ENCODE measurements at regions not wholly inside any gene's neighbourhood (a gene's known extent, or its start where the extent isn't known, plus 50 kb on each side); places are given as distances from the start of the nearest gene placed in this dataset.

- TF ChIP-seq CTCF (IDR thresholded peaks at IDR 0.05) (no peak), ZFX (IDR thresholded peaks at IDR 0.05; ENCODE audit: borderline replicate concordance) (no peak)
Observed at GRCh38 chr3:105260385-105260784, 106.3 kb upstream of the ALCAM start.

Measured in 22Rv1 (cell line).